Mammary epithelial cell (primary cell): ENCODE measurements at regions not wholly inside any gene's neighbourhood (a gene's known extent, or its start where the extent isn't known, plus 50 kb on each side); places are given as distances from the start of the nearest gene placed in this dataset.

Experiments used
- EZH2 ChIP-seq: IDR thresholded peaks from 2 replicates; pipeline ENCODE4 v1.6.1; 2012; ENCODE audit warnings: low read length, inconsistent platforms, borderline replicate concordance
- TF ChIP-seq, protein P1 (sequence below), 2 donors: IDR thresholded peaks in 1 of 2; conservative IDR thresholded peaks in 1 of 2; 2 replicates each; pipeline ENCODE4 v1.5.1; 2011 to 2012; ENCODE audit warnings: inconsistent platforms in 2 of 2, low read length in 2 of 2, mild to moderate bottlenecking in 2 of 2, control low read depth in 1 of 2, low read depth in 1 of 2; ENCODE audit not compliant: insufficient read depth in 1 of 2; ENCODE audit errors: extremely low read depth in 1 of 2

DNA sequence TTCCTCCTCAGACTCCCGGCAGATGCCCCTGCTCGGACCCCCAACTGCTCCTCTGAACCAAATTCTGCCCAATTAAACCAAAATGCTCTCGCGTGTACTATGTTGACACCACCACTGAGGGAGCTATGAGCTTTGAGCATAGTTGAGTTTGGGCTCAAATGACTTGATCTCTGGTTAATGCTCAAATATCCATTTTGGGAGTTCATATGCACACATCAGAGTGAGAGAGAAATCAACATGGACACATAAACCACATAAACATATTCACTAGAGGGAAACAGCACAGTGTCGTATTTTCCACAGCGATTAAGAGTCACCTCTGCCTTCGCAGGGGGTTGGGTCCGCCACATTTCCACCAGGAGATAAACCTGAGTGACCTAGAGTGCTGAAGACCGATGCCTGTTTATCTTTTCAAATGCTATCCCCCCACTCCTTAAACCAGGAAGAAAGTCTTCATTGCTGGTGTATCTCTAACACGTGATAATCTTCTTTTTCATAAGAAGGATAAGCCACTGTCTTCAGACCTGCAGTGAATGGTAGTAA is 59.4 kb upstream of the FOXN3 start:
- TF ChIP-seq, protein P1, sequence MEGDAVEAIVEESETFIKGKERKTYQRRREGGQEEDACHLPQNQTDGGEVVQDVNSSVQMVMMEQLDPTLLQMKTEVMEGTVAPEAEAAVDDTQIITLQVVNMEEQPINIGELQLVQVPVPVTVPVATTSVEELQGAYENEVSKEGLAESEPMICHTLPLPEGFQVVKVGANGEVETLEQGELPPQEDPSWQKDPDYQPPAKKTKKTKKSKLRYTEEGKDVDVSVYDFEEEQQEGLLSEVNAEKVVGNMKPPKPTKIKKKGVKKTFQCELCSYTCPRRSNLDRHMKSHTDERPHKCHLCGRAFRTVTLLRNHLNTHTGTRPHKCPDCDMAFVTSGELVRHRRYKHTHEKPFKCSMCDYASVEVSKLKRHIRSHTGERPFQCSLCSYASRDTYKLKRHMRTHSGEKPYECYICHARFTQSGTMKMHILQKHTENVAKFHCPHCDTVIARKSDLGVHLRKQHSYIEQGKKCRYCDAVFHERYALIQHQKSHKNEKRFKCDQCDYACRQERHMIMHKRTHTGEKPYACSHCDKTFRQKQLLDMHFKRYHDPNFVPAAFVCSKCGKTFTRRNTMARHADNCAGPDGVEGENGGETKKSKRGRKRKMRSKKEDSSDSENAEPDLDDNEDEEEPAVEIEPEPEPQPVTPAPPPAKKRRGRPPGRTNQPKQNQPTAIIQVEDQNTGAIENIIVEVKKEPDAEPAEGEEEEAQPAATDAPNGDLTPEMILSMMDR (conservative IDR thresholded peaks at IDR 0.05 in 1 of 2, IDR thresholded peaks at IDR 0.05 in 1 of 2; ENCODE audit: extremely low read depth in 1 of 2, insufficient read depth in 1 of 2, low read depth in 1 of 2, low read length in 2 of 2): no peak
- no peak for TF ChIP-seq EZH2
